ENCODE measurements at regions not wholly inside any gene's neighbourhood (a gene's known extent, or its start where the extent isn't known, plus 50 kb on each side); places are given as distances from the start of the nearest gene placed in this dataset.

- DNase-seq (ENCODE audit: insufficient read length, low spot score, missing footprints): no peak
- no peak overlapping the region for H3K4me2 ChIP-seq (ENCODE audit: insufficient read depth, low read length)
- H3K4me3 ChIP-seq (ENCODE audit: insufficient read depth, low read length): no peak overlapping the region
- TF ChIP-seq CTCF (IDR thresholded peaks at IDR 0.05; ENCODE audit: extremely low read depth, low read depth, low read length): no peak
- no peaks in the 10 kb centered on the region for H3K79me2 ChIP-seq (ENCODE audit: insufficient read depth, low read length)
- no peaks in the 10 kb centered on the region for H4K20me1 ChIP-seq (ENCODE audit: insufficient read depth, low read length)
- H3K27me3 ChIP-seq (ENCODE audit: insufficient read depth, low read length): no peaks in the 10 kb centered on the region
- H3K27ac ChIP-seq (ENCODE audit: low read depth, low read length): no peak overlapping the region
- no peaks in the 10 kb centered on the region for H3K9me3 ChIP-seq (ENCODE audit: low read depth, low read length)
- H3K36me3 ChIP-seq (ENCODE audit: insufficient read depth, low read length): no peaks in the 10 kb centered on the region
- no peaks in the 10 kb centered on the region for H3K4me1 ChIP-seq (ENCODE audit: insufficient read depth, low read length)
- no peak overlapping the region for H2AFZ ChIP-seq (ENCODE audit: low read length)
These were observed 193.5 kb downstream of the RWDD3 start for GRCh38 chr1:95427525-95427924.

GRCh38 chr1:95431235-95431634 is 197.2 kb downstream of the RWDD3 start:
- DNase-seq (ENCODE audit: insufficient read length, low spot score, missing footprints): no peak
- H3K4me1 ChIP-seq (ENCODE audit: insufficient read depth, low read length): no peaks in the 10 kb centered on the region
- no peak overlapping the region for H3K4me3 ChIP-seq (ENCODE audit: insufficient read depth, low read length)
- no peak overlapping the region for H2AFZ ChIP-seq (ENCODE audit: low read length)
- no peaks in the 10 kb centered on the region for H3K27me3 ChIP-seq (ENCODE audit: insufficient read depth, low read length)
- no peak for TF ChIP-seq CTCF (IDR thresholded peaks at IDR 0.05; ENCODE audit: extremely low read depth, low read depth, low read length)
- no peaks in the 10 kb centered on the region for H3K79me2 ChIP-seq (ENCODE audit: insufficient read depth, low read length)
- H3K9me3 ChIP-seq (ENCODE audit: low read depth, low read length): no peaks in the 10 kb centered on the region
- no peak overlapping the region for H3K27ac ChIP-seq (ENCODE audit: low read depth, low read length)
- H3K36me3 ChIP-seq (ENCODE audit: insufficient read depth, low read length): no peaks in the 10 kb centered on the region
- H4K20me1 ChIP-seq (ENCODE audit: insufficient read depth, low read length): no peaks in the 10 kb centered on the region
- H3K4me2 ChIP-seq (ENCODE audit: insufficient read depth, low read length): no peak overlapping the region

GRCh38 chr1:95435611-95436010 is 201.6 kb downstream of the RWDD3 start:
- Histone ChIP-seq H3K4me3 (ENCODE audit: insufficient read depth, low read length) (no peak overlapping the region), H3K79me2 (ENCODE audit: insufficient read depth, low read length) (no peaks in the 10 kb centered on the region), H3K27me3 (ENCODE audit: insufficient read depth, low read length) (no peaks in the 10 kb centered on the region), H3K36me3 (ENCODE audit: insufficient read depth, low read length) (no peaks in the 10 kb centered on the region), H4K20me1 (ENCODE audit: insufficient read depth, low read length) (no peaks in the 10 kb centered on the region), H3K9me3 (ENCODE audit: low read depth, low read length) (no peaks in the 10 kb centered on the region), H2AFZ (ENCODE audit: low read length) (no peak overlapping the region), H3K27ac (ENCODE audit: low read depth, low read length) (no peak overlapping the region), H3K4me2 (ENCODE audit: insufficient read depth, low read length) (no peak overlapping the region), H3K4me1 (ENCODE audit: insufficient read depth, low read length) (no peaks in the 10 kb centered on the region)
- no peak for TF ChIP-seq CTCF (IDR thresholded peaks at IDR 0.05; ENCODE audit: extremely low read depth, low read depth, low read length)
- no peak for DNase-seq (ENCODE audit: insufficient read length, low spot score, missing footprints)

- no peaks in the 10 kb centered on the region for H3K4me1 ChIP-seq (ENCODE audit: insufficient read depth, low read length)
- no peak for TF ChIP-seq CTCF (IDR thresholded peaks at IDR 0.05; ENCODE audit: extremely low read depth, low read depth, low read length)
- no peaks in the 10 kb centered on the region for H3K27me3 ChIP-seq (ENCODE audit: insufficient read depth, low read length)
- no peak overlapping the region for H2AFZ ChIP-seq (ENCODE audit: low read length)
- no peaks in the 10 kb centered on the region for H3K36me3 ChIP-seq (ENCODE audit: insufficient read depth, low read length)
- no peak overlapping the region for H3K4me3 ChIP-seq (ENCODE audit: insufficient read depth, low read length)
- H3K4me2 ChIP-seq (ENCODE audit: insufficient read depth, low read length): no peak overlapping the region
- H3K27ac ChIP-seq (ENCODE audit: low read depth, low read length): no peak overlapping the region
- H4K20me1 ChIP-seq (ENCODE audit: insufficient read depth, low read length): no peaks in the 10 kb centered on the region
- no peaks in the 10 kb centered on the region for H3K79me2 ChIP-seq (ENCODE audit: insufficient read depth, low read length)
- no peak for DNase-seq (ENCODE audit: insufficient read length, low spot score, missing footprints)
- H3K9me3 ChIP-seq (ENCODE audit: low read depth, low read length): no peaks in the 10 kb centered on the region
These were observed 203.0 kb downstream of the RWDD3 start for GRCh38 chr1:95437011-95437410.
